CD4-positive, alpha-beta T cell treated with Interleukin-4 for 4 hours (primary cell): ENCODE measurements at regions not wholly inside any gene's neighbourhood (a gene's known extent, or its start where the extent isn't known, plus 50 kb on each side); places are given as distances from the start of the nearest gene placed in this dataset.
"Not testable (repeated sequence)": the region's sequence is repeated elsewhere in the genome, so short reads cannot be mapped to it uniquely, and the experiment has no call there.

Experiments
- DNase-seq: peaks from one replicate; pipeline ENCODE4 v3.0.0-alpha.2; 2020

DNA sequence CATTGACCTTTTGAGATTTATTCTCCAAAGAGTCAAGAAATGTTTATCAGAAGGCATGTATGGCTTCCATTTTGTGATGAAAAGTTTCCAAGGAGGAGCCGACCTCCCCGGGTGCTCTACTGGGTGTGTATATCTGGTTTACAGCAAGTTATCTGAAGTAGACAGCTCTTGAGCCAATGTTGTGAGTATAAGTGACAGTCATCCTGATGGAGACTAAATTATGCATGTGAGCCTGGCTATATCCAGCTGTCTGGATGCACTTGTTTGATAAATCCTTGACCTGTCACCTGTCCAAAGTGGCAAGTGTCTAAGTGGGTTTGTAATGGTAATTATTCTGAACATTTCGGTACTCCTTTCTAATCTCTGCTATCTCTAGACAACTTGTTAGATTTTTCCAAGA is 142.2 kb downstream of the NR2F2 start:
- no peak for DNase-seq

DNA sequence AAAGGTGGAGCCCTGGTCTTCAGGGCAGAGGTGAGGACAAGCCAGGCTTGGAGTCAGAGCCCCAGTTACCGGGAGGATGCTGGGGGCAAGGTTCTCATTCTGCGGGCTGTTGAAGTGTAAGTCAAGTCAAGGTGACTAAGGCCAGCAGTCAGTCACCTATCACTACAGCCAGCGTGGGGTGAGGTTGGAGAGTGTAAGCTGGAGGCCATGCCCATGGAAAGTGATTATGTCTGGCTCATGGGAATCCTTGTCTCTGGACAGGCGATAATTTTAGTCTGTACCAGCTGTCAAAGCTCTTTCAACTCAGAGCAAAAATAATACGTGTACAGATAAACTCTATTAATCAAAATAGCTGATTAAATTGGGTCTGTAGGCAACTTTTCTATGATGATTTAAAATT is 143.1 kb downstream of the NR2F2 start:
- DNase-seq, result no peak

DNA sequence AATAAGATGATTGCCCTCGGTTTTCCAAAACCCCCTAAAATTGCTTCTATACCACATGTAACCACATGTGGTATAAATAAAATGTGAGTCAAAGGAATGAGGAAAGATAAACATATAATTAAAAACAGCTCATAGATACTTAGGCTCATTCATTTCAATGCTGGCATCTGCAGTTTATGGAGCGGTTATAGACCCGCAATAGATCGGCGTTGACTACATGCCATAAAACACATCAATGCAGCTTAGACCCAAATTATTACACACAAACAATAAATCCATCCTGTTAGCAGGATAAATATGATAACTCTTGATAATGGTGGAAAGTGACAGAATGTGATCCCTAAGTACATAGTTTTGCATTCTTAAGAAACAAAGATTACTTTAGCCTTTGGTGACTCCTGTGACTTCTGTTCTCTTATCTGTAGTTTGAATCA is 143.7 kb downstream of the NR2F2 start:
- no peak for DNase-seq

DNA sequence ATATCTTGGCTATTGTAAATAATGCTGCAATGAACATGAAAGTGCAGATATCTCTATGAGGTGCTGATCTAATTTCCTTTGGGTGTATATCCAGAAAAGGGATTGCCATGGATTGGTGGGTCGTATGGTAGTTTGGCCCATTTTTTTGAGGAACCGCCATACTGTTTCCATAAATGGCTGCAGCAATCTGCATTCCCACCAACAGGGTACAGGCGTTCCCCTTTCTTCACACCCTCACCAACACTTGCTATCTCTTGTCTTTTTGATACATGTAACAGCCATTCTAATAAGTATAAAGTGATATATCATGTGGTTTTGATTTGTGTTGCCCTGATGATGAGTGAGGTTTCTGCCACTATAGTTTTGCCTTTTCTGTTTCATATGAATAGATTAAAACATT is 146.7 kb downstream of the NR2F2 start:
- DNase-seq, result no peak

DNA sequence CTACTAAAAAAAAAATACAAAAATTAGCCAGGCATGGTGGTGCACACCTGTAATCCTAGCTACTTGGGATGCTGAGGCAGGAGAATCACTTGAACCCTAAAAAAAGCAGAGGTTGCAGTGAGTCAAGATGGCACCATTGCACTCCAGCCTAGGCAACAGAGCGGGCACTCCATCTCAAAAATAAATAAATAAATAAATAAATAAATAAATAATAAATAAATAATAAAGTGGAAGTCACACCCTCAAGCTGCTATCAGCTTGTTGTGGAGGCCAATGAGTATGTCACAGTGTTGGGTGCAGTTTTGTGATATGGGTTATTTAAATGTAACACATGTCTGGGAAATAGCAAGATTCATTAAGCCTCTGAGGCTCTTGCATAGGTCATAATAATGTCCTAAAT is 153.9 kb downstream of the NR2F2 start:
- not testable (repeated sequence) for DNase-seq

DNA sequence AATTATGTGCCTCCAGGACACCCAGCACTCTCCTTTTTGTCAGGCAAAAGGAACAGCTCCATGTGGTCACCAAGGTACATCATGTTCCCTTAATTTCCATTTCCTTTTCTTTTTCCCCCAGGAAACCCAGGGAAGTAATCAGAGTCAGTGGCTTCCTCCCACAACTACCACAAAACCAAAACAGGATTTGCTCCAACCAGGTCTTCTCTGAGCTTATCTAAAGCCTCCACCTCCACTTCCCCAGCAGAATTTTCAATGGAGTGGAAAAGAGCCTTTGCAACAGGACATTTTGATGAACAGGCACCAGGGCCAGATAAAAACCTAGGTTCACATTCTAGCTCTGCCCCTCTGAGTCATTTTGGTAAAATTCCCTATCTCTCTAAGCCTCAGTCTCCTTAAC is 154.3 kb downstream of the NR2F2 start:
- no peak for DNase-seq

DNA sequence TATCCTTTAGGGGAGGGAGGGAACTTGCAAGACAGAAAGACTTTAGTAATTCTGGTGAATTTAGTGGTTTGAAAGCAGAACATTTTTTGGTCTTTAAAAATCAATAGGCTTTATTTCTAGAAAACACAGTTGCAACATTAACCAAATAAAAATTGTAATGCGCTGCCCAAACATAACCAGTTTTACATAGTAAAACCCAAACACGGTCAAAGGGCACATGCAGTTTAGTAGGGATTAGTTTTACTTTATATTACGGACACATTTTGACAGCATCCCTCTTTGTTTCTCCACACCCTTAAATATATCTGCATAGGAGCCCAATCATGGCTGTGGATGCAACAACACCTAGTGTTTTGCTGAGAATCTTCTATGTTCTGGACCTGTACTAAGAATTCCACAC is 156.7 kb downstream of the NR2F2 start:
- no peak for DNase-seq

DNA sequence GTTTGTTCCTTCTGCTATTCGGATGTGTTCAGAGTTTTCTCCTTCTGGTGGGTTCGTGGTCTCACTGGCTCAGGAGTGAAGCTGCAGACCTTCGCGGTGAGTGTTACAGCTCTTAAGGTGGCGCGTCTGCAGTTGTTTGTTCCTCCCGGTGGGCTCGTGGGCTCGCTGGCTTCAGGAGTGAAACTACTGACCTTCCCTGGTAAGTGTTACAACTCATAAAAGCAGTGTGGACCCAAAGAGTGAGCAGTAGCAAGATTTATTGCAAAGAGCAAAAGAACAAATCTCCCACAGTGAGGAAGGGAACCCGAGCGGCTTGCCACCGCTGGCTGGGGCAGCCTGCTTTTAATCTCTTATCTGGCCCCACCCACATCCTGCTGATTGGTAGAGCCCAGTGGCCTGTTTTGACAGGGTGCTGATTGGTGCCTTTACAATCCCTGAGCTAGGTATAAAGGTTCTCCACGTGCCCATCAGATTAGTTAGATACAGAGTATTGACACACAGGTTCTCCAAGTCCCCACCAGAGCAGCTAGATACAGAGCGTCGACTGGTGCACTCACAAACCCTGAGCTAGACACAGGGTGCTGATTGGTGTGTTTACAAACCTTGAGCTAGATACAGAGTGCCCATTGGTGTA is 160.7 kb downstream of the NR2F2 start:
- not testable (repeated sequence) for DNase-seq

DNA sequence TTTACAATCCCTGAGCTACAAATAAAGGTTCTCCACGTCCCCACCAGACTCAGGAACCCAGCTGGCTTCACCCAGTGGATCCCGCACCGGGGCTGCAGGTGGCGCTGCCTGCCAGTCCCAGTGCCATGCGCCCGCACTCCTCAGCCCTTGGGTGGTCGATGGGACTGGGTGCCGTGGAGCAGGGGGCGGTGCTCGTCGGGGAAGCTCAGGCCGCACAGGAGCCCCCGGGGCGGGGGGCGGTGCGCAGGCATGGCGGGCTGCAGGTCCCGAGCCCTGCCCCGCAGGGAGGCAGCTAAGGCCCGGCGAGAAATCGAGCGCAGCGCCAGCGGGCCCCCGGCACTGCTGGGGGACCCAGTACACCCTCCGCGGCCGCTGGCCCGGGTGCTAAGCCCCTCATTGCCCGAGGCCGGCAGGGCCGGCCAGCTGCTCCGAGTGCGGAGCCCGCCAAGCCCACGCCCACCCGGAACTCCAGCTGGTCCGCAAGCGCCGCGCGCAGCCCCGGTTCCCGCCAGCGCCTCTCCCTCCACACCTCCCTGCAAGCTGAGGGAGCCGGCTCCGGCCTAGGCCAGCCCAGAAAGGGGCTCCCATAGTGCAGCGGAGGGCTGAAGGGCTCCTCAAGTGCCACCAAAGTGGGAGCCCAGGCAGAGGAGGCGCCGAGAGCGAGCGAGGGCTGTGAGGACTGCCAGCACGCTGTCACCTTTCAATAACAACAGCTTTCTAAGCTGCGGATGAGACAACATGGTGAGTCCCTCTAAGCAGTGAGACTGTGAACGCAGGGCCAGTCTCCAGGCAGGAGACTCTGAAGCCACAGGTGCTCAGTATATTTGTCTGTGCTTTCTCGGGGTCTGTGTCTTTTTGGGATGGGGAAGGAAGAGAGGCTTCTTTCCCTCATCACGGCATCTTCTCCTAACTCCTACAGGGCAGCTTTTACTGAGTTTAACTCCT is 161.5 kb downstream of the NR2F2 start:
- not testable (repeated sequence) for DNase-seq

DNA sequence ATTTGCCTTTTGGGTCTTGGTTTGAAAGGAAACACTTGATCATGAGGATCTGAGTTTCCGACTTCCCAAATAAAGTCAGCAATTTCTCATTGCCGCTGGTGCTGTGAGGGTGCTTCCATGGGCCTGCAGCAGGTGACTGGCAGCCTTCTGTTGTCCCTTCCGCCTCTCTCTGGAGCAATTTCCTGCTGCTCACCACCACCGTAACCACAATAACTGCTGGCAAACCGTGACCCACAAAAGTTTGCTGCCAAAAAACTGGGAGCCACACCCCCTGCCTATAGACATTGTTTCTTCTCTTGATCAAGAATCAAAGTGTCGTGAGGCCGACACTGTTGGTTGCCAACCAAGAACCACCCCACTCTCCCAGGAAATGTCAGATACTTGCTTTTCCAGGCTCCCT is 164.0 kb downstream of the NR2F2 start:
- DNase-seq, result no peak

DNA sequence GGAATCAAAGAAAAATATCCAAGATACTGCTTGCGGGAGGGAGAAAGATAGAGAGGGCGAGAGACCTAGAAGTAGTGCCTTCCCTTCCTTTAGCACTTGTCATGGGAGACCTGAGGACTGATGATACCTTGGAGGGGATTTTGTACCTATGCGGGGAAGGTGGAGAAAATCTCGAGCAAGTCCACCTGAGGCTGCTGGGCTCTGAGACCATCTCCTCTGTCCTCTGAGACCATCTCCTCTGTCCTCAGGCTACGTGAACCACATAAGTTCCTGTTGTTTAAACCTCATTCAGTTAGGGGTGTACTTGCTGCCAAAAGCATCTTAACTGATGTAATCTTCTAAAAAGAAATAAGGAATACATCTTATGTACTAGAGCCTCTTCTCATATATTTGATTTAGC is 164.9 kb downstream of the NR2F2 start:
- no peak for DNase-seq

DNA sequence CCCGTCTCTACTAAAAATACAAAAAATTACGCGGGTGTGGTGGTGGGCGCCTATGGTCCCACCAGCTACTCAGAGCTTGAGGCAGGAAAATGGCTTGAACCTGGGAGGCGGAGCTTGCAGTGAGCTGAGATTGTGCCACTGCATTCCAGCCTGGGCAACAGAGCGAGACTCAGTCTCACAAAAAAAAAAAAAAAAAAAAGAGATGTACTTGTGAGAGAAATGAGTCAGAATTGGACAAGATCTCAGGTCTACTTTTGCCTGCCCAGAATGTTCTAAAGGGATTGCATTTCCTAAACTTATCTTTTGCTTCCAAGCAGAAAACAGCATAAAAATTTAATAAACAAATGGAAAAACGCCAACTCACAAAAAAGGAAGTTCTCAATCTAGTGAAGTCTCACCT is 167.5 kb downstream of the NR2F2 start:
- DNase-seq, result no peak

DNA sequence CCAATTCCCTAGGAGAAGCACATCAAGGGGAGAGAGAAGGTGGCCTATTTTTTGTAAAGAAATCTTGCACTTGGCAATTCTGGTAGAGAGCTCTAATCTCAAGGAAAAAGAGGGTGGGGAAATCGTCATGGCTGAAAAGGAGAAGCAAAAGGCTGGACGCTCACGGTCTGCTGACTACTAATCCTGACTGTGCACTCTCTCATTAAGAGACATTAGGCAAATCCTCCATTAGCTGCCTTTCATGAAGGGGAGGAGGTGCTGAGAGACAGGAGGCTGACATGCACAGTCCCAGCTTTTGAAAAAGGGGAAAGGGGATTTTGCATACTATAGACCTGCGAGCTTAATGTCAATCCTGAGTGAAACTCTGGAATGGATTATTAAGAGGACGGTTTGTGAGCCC is 170.0 kb downstream of the NR2F2 start:
- DNase-seq, result no peak

DNA sequence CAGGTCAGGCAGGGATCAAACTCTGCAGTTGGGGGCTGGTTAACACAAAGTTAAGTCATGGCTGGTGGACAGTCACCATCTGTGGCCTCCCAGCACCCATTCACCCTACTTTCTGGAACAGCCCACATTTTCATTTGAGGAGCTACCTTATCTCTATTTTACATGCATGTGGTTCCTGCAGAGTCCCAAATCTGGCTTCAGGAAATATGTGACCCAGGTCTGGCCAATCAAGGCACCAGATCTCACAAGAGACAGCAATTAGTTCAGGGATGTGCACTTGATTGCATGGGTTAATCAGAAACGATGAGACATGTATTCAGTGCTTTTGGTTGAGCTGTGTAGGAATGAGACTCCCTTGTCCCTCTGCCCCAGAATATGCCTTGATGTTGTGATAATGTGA is 170.9 kb downstream of the NR2F2 start:
- DNase-seq, result no peak

DNA sequence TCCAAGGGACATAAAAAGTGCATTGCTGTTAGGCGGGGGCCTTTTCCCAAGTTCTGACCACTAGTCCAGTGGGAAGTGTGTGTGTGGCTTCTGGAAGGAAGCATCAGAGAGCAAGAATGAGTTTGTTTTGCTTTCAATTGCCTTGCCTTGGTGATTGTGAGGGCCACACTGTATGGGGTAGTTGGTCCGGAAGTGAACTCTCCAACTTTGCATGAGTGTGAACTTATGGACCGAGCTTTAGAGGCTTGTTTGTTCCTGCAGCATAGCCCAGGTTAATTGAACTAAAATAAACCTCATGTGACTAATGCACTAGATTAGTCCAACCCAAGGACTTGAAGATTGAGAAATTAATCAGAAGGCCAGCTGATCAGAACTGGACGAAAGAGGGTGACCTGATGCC is 171.7 kb downstream of the NR2F2 start:
- no peak for DNase-seq

DNA sequence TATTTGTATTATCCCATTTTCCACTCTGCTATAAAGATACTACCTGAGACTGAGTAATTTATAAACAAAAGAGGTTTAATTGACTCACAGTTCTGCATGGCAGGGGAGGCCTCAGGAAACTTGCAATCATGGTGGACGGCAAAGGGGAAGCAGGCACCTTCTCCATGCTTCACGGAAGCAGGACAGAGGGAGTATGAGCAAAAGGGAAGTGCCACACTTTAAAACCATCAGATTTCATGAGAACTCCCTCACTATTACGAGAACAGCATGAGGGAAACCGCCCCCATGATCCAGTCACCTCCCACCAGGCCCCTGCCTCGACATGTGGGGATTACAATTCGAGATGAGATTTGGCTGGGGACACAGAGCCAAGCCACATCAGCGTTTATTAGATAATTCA is 172.8 kb downstream of the NR2F2 start:
- DNase-seq, result no peak

DNA sequence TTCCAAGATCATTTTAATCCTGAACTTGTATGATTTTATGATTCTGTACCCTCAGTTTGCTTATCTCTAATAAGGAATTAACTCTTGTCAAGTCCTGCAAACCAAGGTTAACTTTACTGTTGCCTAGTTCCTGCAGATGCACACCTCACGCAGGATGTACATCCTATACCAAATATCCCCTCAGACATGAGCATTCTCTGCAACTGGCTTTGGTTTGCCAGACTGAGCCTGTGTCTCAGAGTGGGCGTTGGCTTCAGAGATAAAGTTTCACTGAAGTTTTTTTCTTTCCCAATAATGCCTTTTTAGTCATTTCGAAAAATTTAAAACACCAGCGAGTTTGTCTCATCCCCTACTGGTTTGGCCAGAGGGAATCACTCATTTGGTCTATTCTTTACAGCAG is 173.9 kb downstream of the NR2F2 start:
- DNase-seq, result no peak

DNA sequence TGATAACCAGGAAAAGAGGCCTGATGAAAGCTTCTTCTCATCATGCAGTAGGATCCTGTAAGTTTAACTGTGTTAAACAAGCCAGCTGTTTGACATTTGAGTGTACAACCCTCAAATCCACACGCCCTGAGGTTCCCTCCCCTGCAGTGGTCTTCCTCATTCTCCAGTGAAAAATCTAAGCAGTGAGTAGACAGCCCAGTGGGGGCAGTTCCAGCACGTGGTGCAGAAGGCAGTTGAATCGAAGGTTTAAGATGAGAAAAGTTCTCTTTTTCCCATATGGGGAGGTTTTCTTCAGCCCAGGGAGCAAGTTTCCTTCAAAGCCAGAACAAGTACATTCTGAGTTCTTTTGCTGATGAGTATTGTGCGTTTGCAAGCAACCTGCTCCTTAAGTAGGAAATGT is 174.5 kb downstream of the NR2F2 start:
- DNase-seq, result no peak

DNA sequence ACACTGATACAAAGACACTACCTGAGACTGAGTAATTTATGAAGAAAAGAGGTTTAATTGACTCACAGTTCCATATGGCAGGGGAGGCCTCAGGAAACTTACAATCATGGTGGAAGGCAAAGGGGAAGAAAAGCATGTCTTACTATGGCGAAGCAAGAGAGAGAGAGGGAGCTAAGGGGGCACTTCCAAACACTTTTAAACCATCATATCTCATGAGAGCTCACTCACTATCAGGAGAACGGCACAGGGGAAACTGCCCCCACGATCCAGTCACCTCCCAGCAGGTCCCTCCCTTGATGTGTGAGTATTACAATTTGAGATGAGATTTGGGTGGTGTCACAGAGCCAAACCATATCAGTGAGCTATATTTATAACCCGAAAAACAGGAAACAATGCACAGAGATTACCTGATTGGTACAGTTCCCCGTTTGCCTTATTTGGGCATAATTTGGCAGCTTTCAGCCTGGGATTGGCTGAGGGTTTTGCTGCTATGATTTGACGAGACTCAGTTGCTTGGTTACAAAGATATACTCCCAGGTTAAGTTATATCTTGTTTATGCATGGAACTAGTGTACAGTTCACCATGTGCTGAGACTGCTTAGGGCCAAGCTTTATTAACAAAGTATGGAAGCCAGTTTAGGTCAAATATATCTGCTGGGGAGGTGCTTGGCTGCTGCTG is 184.2 kb downstream of the NR2F2 start:
- DNase-seq, result no peak

DNA sequence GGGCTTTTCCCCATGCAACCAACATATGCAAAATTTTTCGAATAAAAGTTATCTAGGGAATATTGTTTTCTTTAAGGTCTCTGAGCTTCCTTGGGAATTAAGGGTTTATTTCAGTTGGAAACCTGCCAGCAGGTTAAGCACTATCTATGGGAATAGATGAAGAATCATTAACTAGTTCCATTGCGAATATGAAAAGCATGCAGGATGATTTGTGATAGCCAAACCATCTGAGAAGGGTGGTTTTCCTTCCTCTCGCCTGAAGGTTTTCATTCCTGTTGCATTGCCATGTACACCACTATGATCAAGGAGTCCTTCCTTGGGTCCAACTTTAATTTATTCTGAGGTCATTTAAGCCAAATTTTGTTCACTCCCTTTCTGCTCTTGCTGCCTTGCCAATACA is 184.9 kb downstream of the NR2F2 start:
- no peak for DNase-seq

DNA sequence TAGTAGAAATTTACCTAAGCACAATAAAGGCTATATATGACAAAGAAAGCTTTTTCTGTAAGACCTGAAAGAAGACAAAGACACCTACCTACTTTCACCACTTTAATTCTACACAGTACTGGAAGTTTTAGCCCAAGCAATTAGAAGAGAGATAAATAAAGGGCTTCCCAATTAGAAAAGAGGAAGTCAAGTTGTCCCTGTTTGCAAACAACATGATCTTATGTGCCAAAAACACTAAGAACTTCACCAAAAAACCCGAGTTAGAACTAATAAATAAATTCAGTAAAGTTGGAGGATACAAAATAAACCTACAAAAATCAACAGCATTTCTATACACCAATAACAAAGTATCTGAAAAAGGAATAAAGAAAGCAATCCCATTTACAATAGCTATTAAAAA is 190.9 kb downstream of the NR2F2 start:
- DNase-seq, result no peak

DNA sequence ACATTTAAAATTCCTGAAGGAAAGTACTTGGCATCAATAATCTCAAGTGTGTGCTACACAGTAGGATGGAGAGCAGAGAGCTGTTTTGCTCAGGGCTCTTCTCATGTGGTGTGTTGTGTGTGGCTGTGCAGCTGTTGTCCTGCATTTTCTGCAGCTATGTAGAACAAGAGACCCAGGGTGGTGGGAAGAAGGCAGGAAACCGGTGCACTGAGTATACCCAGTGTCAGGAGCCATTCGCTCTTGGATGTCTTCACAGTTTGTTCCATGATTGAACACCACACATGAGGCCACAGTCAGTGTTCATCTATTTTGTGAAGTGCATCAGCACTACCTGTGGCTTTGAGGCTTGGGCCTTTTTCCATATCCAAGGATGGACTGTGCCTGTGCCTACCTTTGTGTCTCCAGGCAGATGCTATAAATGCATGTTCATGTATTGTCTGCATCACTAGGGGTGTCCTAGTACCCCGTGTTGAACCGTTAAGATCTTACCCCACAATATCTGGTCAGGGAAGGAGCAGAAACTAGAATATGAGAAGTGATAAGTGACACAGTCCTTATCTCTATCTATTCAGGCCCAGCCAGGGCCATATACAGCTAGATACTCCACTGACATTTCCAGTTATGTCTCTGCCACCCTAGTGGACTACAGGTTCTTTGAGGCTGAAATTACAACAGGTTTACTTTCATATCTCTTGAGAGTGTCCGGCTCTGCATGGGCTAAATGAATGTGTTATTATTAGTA is 194.3 kb downstream of the NR2F2 start:
- no peak for DNase-seq

DNA sequence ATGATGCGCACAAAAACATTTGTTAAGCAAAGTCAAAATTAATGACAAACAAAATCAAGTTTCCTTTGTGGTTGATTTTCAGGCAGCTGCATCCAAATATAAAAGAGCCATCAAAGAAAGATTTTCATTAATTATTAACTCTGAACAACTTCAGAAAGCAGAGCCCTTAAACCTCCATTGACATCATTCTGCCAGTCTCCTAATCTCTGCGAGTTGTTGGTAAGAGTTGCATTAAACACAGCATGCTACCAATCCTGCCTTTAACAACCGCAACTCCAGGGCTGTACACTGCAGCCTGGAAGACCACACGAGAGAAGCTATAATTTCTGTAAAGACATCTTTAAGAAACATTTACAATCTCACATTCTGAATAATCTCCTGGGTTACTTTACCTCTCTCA is 204.6 kb downstream of the NR2F2 start:
- no peak for DNase-seq
